Keratinocyte (primary cell): ENCODE measurements at regions not wholly inside any gene's neighbourhood (a gene's known extent, or its start where the extent isn't known, plus 50 kb on each side); places are given as distances from the start of the nearest gene placed in this dataset.
"Not testable (repeated sequence)": the region's sequence is repeated elsewhere in the genome, so short reads cannot be mapped to it uniquely, and the experiment has no call there.

Experiments
- CTCF ChIP-seq, 3 experiments: IDR thresholded peaks in 1 of 3; conservative IDR thresholded peaks in 1 of 3; optimal IDR thresholded peaks in 1 of 3; 2 replicates in 2 of 3; 3 replicates in 1 of 3; pipeline versions ENCODE3 to v1.5.1; 2011; ENCODE audit warnings: low read length in 3 of 3, mild to moderate bottlenecking in 3 of 3, moderate library complexity in 2 of 3, control low read depth in 1 of 3, inconsistent platforms in 1 of 3; ENCODE audit not compliant: insufficient read depth in 2 of 3; ENCODE audit errors: extremely low read depth in 1 of 3
- EZH2 ChIP-seq: IDR thresholded peaks from one replicate; pipeline ENCODE4 v1.6.1; 2012; ENCODE audit warnings: inconsistent platforms, mild to moderate bottlenecking, low read length, moderate library complexity

GRCh38 chr12:111234491-111234890 lies 134.4 kb downstream of the PHETA1 start:
- TF ChIP-seq CTCF (optimal IDR thresholded peaks at IDR 0.05 in 1 of 3, IDR thresholded peaks at IDR 0.05 in 1 of 3, conservative IDR thresholded peaks at IDR 0.05 in 1 of 3; ENCODE audit: extremely low read depth in 1 of 3, insufficient read depth in 2 of 3, low read length in 3 of 3); EZH2: not testable (repeated sequence)
